HuH-7 (cell line): ENCODE measurements at regions not wholly inside any gene's neighbourhood (a gene's known extent, or its start where the extent isn't known, plus 50 kb on each side); places are given as distances from the start of the nearest gene placed in this dataset.

ENCODE experiments used
- DNase-seq: peaks from one replicate; pipeline ENCODE4 v3.0.0; 2011; ENCODE audit warnings: low spot score

- no peak for DNase-seq
These were observed 293.0 kb downstream of the BTG1 start for GRCh38 chr12:91852634-91853033.

- no peak for DNase-seq
These were observed 293.7 kb downstream of the BTG1 start for GRCh38 chr12:91851741-91852477.

DNA sequence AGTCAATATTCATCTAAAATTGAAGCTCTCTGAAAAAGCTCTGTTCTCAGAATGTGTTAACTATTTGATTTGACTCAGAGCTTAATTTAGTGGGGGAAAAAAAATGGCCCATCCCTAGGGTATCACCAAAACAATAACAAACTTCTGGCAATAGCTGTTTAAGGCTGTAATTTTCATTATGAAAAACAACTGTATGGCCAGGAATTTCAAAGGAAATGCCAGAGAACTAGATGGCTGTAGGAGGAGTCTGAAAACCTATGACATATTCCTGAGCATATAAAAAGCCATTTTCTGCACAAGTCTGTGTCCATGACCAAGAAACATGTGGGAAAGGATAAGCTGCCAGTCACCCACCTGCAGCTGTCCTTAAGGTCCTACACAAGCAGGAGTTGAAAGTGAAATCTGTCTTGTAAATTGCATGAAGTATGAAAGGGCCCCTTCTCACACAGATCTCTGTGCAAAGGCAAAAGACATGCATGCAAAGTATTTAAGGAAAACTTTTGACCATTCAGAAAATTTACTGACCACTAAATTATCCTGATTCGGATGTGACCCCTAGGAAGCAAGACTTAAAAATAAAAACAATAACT, 299.1 kb downstream of the BTG1 start:
- no peak for DNase-seq

DNA sequence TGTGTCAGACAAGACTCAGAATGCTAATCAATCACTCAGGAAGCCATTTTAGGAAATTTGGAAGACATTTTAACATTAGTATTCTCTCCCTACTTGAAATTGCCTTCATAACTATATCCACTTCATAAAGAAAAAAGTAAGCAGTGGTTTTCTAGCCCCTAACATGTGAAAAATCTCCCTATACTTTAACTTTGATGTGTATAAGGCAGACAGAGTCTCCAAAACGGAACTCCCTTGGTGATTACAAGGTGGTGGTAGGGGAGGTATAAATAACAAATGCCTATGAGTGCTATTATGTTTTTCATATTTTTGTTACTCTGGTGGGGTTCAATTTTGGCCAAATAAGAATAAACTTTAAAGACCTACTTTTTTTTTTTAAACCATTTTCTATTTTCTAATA, 300.3 kb downstream of the BTG1 start:
- no peak for DNase-seq

DNA sequence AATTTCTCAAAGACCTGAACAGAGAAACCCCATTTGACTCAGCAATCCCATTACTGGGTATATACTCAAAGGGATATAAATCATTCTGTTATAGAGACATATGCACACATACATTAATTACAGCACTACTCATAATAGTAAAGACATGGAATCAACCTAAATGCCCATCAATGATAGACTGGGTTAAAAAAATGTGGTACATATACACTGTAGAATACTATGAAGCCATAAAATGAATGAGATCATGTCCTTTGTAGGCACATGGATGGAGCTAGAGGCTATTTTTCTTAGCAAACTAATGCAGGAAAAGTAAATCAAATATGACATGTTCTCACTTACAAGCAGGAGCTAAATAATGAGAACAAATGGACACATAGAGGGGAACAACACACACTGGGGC, 303.8 kb downstream of the BTG1 start:
- DNase-seq, result no peak

DNA sequence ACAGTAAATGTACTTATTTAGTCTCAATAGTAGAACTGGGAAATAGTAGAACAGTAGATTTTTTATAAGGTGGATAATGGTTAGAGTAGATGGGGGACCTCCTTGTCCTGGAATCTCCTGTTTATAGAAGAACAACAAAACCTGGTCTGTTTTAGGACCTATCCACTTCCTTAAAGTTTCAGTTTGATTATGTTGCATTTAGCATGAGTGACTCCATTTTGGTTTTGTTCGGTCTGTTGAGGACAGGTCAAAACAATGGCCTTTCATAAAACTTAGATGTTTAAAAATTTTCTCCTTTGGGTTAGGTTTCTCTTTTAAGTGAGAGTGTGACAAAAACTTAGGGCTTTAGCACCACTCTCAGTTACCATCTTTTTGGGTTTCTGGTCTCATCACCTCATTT, 308.9 kb downstream of the BTG1 start:
- DNase-seq, result no peak

DNA sequence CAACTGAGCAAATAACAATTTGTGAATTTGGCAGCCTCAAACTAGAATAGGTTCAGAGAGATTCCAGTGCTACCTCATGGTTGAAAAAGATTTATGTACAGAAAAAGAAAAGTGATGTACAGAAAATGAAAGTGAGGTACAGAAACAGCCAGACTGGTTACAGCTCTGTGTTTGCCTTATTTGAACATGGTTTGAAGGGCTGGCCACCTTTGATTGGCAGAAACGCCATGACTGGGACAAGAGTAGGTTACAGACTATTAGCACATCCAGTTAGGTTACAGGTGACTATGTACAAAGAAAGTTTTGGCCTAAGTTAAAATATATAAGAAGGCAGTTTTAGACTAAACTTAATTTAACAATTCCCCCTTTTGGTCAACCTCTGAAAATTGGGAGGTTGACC, 309.4 kb downstream of the BTG1 start:
- DNase-seq, result no peak

- DNase-seq, result no peak
These were observed 310.0 kb downstream of the BTG1 start for GRCh38 chr12:91835693-91836092.

DNA sequence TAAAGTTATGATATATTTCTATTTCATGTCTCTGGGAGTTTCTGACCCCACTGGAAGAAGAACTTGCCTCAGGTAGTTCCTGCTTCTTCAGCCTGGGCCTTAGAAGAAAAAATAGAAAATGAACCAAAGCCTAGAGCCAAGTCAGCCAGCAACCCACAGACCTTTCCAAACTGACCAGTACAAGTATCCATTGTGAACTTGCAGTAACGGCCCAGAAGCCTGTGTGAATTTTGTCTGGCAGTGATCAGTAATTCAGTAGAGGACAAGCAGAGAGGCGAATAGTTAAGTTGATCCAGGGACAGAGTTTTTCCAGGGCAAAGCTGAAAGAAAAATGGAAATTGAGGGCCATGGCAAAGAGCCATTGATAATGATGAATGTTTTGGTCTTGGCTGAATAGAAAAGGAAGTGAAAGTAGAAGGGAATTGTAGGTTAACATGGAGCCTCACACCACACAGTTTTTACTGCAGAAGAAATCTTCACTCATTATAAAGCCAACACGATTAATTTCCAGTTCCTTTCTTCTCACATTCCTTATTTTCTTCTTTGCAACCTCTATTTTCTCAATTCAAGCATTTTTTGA, 311.8 kb downstream of the BTG1 start:
- DNase-seq, result no peak

- no peak for DNase-seq
These were observed 319.6 kb downstream of the BTG1 start for GRCh38 chr12:91825999-91826398.

GRCh38 chr12:91824991-91825390, 320.7 kb downstream of the BTG1 start:
- DNase-seq, result no peak

- no peak for DNase-seq
These were observed 326.6 kb downstream of the BTG1 start for GRCh38 chr12:91819132-91819447.

- peak; percentile 32 for DNase-seq
These were observed 327.2 kb downstream of the BTG1 start for GRCh38 chr12:91818227-91819131.

DNA sequence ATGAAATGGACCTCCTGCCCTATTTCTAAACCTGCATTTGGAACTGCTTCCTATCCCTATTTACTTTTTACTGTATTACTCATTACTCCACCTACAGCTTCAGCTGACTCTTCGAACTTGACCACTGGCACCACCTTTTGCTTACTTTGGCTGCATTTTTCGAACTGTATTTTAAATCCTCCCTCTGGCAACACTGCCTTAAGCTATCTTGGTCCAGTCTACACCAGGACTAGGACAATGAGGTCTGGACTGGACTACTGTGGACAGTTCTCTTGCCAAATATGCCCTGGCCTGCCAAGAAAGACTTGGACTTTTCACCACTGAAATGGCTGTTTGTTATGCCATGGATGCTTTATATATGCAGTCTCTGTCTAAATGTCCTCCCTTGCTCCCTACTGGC, 328.1 kb downstream of the BTG1 start:
- DNase-seq, result no peak

GRCh38 chr12:91813701-91814100, 331.9 kb downstream of the BTG1 start:
- no peak for DNase-seq

DNA sequence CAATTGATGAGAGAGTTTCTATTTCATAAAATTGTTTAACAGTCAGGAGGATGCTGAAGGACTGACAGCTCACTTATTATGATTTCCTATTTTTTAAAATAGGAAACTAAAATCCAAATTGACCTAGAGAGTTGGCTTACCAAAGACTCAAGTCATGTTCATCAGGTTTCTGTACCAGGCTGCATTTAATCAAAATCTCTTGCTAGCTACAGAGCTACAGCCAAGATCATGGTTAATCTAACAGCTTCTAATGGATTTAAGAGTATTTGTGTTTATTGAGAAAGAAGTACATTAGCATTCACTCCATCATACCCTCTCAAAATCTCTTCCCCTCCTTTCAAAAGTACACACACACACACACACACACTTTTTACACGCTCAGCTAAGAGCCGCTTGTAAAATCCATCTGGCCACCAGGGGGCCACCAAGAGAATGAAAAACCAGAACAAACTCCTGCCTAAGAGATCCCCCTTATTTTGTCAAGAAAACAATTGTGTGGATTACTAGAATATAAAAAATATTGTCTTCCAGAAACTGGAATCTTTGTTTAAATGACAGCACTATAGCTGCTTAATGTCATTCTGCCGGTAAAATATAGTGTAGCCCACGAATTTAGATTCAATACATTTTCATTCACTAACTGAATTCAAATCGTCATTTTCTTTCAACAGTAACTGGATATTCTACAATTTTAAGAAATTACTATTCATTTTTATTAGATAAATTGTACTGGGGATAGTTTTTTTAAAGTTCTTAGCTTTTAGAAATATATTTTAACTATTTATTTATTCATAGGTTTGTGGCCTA, 334.0 kb downstream of the BTG1 start:
- no peak for DNase-seq

DNA sequence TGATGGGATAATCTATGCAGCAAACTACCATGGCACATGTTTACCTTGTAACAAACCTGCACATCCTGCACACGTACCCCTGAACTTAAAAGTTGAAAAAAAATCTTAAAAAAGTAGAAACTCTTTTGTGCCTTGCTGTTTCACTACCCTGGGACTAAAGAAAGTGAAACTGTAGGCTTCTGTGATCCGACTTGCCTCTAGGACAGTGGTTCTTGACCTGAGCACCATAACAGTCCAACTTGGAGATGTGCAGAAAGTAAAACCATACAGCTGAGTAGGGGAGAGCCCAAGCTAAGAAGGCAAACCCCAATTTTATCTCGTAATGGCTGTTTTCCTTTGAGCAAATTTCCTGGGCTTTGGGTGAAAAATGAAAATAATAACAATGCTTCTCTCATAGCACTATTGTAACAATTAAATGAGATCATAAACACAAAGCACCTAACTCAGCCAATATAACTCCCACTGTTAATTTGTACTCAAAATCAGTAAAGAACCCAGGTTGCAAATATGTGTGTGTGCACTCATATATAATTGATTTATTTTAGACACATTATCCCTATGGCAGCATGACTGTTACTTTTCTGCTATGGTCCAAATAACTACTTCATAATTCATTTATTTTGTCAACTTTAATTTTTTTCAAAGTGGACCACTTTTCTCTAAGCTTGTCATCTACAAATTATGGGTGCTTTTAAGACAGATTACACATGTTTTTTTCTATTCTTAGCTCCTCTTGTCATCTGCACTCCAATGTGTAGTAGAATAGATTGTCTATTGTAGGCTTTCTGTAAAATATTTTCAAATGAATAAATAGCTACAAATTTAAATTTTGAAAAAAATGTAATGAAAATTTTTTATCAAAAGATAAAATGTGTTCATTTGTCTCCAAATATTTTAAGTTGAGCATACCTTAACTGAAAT, 334.9 kb downstream of the BTG1 start:
- no peak for DNase-seq

DNA sequence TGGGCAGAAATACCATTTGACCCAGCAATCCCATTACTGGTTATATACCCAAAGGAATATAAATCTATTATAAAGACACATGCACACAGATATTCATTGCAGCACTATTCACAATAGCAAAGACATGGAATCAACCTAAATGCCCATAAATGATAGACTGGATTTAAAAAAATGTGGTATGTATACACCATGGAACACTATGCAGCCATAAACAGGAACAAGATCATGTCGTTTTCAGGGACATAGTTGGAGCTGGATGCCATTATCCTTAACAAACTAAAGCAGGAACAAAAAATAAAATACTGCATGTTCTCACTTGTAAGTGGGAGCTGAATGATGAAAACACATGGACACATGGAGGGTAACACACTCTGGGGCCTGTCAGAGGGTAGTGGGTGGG, 335.6 kb downstream of the BTG1 start:
- DNase-seq, result no peak

DNA sequence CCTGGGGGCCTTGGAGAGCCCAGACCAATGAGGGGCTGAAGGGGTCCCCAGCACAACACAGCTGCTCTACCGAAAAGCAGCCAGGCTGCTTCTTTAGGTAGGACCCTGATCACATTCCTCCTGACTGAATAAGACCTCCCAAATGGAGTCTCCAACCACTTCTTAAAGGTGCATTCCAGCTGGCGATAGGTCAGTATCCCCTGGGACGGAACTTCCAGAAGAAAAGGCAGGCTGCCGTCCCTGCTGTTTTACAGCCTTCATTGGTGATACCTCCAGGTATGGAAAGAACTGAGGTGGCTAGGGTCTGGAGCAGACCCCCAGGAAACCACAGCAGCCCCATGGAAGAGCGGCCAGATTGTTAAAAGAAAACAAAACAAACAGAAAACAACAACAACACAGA, 340.6 kb downstream of the BTG1 start:
- no peak for DNase-seq

DNA sequence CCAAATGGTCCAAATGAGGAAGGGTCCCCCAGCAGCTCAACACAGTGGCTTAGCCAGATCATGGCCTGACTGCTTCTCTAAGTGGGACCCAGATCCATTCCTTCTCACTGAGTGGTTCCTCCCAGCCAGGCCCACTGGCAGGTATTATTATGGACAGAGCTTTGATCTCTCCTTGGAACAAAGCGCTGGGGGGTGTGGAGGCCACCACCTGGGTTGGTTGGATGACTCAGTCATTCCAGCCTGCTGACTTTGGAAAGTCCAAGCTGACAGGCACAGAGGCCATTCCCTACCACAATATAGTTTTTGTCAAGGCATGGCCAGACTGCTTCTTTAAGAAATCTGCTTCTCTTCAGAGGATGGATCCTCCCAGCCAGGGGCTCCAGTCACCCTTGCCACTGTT, 341.1 kb downstream of the BTG1 start:
- no peak for DNase-seq

GRCh38 chr12:91801048-91801447, 344.6 kb downstream of the BTG1 start:
- DNase-seq, result no peak
